ENCODE measurements at regions not wholly inside any gene's neighbourhood (a gene's known extent, or its start where the extent isn't known, plus 50 kb on each side); places are given as distances from the start of the nearest gene placed in this dataset.

DNA sequence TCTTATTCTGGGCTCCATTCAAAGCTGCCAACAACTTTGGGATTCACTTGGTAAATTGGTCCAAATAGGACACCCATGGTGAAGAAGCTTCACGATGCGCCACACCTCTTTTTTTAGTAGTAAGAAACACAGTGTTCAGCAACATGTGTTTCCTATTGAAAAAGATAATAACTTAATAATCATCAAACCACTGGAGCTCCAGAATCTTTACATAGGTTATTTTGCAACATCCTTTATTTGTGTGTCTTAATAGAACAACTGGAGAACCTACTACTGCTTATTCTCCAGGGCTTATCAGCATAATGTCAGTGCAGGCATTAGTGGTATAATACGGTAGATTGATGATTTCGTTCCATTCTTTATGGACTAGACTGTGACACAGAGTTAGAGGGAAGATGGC, 63.3 kb upstream of the DAPK1 start:
- TF ChIP-seq, protein P1, sequence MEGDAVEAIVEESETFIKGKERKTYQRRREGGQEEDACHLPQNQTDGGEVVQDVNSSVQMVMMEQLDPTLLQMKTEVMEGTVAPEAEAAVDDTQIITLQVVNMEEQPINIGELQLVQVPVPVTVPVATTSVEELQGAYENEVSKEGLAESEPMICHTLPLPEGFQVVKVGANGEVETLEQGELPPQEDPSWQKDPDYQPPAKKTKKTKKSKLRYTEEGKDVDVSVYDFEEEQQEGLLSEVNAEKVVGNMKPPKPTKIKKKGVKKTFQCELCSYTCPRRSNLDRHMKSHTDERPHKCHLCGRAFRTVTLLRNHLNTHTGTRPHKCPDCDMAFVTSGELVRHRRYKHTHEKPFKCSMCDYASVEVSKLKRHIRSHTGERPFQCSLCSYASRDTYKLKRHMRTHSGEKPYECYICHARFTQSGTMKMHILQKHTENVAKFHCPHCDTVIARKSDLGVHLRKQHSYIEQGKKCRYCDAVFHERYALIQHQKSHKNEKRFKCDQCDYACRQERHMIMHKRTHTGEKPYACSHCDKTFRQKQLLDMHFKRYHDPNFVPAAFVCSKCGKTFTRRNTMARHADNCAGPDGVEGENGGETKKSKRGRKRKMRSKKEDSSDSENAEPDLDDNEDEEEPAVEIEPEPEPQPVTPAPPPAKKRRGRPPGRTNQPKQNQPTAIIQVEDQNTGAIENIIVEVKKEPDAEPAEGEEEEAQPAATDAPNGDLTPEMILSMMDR (IDR thresholded peaks at IDR 0.05; ENCODE audit: insufficient read depth, low read length), result no peak
- TF ChIP-seq POLR2AphosphoS5 (IDR thresholded peaks at IDR 0.05; ENCODE audit: low read depth), result no peak
